ENCODE measurements at regions not wholly inside any gene's neighbourhood (a gene's known extent, or its start where the extent isn't known, plus 50 kb on each side); places are given as distances from the start of the nearest gene placed in this dataset.

DNA sequence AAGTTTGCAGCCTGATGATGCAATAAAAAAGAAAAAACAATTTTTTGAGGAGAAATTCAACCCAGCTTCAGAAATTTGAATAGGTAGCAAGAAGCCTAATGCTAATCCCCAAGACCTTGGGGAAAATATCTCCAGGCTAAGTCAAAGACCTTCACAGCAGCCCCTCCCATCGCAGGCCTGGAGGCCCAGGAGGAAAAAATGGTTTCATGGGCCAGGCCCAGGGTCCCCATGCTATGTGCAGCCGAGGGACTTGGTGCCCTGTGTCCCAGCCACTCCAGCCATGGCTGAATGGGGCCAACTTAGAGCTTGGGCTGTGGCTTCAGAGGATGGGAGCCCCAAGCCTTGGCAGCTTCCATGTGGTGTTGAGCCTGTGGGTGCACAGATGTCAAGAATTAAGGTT is 210.3 kb downstream of the SUCLA2 start:
- TF ChIP-seq EZH2 (IDR thresholded peaks at IDR 0.05; ENCODE audit: insufficient read depth, poor library complexity, severe bottlenecking) (no peak), EZH2phosphoT487 (IDR thresholded peaks at IDR 0.05; ENCODE audit: insufficient read depth, low read depth) (no peak)
